ENCODE measurements at regions not wholly inside any gene's neighbourhood (a gene's known extent, or its start where the extent isn't known, plus 50 kb on each side); places are given as distances from the start of the nearest gene placed in this dataset.

DNA sequence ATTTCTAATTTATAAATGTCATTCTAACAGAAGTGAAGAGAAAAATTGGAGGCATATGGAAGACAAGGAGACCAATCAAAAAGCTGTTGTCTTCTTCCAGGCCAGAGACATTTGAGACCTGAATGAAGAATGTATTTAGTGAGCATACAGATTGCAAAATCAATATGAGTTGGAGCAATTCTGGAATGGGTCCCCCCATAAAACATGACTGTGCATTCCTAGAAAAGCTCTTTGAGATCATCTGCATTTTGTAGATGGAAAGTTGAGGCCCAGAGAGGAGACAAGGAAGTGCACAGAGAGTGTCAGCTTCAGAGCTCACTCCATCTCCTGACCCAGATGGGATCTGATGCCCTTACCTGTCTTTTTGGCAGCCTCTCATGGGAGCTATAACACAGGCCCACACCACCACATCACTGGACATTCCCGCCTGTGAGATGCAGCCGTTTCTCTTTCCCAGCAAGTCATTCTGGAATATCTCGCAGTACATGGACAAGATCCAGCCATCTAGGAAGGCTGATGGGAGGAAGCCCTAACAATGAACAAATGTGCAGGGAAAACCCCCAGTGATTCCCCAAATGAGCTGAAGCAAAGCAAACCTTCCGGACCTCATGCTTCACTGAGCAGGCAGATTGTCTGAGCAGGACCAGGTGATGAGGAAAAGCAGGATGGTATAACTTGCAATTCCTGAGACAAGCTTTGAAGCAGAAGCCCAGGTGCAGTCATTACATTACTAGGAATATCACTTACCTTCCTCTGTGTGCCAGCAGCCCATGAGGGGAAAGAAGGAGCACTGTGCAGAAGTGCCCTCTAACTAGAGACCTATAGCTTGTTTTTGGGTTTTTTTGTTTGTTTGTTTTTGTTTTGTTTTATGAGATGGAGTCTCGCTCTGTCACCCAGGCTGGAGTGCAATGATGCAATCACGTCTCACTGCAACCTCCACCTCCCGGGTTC, 445.6 kb downstream of the PLPP3 start (continued):
- no peak for TF ChIP-seq POU5F1 (IDR thresholded peaks at IDR 0.05; ENCODE audit: low read depth, low read length)
- no peak for TF ChIP-seq RBBP5 (IDR thresholded peaks at IDR 0.05; ENCODE audit: borderline replicate concordance, low read depth, low read length)
- no peak for TF ChIP-seq CTCF (IDR thresholded peaks at IDR 0.05; ENCODE audit: control extremely low read depth in 1 of 3, insufficient read depth in 1 of 3, low read depth in 1 of 3, low read length in 3 of 3)
- no peak for TF ChIP-seq SUZ12 (IDR thresholded peaks at IDR 0.05; ENCODE audit: low read length)
